Chondrocyte (in vitro differentiated cells): ENCODE measurements at regions not wholly inside any gene's neighbourhood (a gene's known extent, or its start where the extent isn't known, plus 50 kb on each side); places are given as distances from the start of the nearest gene placed in this dataset.
A peak's percentile ranks its signal among the peaks of the same experiment; 100 is the strongest.

Experiments used
- DNase-seq: peaks from one replicate; pipeline ENCODE4 v3.0.0; 2021; ENCODE audit warnings: mixed read lengths, low spot score
- H3K27ac Mint-ChIP-seq: one replicate; pipeline ENCODE4 v1.8.0; 2021; ENCODE audit warnings: mild to moderate bottlenecking, moderate library complexity, mixed read lengths; ENCODE audit not compliant: unreplicated experiment
- H3K27me3 Mint-ChIP-seq: 2 replicates; pipeline ENCODE4 v1.8.0; 2021; ENCODE audit warnings: low read depth, mixed read lengths
- H3K36me3 Mint-ChIP-seq: 2 replicates; pipeline ENCODE4 v1.8.0; 2021; ENCODE audit warnings: low read depth, mixed read lengths
- H3K4me1 Mint-ChIP-seq: 2 replicates; pipeline ENCODE4 v1.8.0; 2021; ENCODE audit warnings: low read depth, mild to moderate bottlenecking, mixed read lengths
- H3K4me3 Mint-ChIP-seq: one replicate; pipeline ENCODE4 v1.8.0; 2021; ENCODE audit warnings: mild to moderate bottlenecking, moderate library complexity, mixed read lengths; ENCODE audit not compliant: unreplicated experiment
- H3K9me3 Mint-ChIP-seq: 2 replicates; pipeline ENCODE4 v1.8.0; 2021; ENCODE audit warnings: low read depth, mixed read lengths
- TF ChIP-seq, protein P1 (sequence below): fragments of 200-600 bp; sonication (generic); IDR thresholded peaks from 2 replicates; pipeline ENCODE4 v1.5.0; 2021; ENCODE audit warnings: antibody characterized with exemption, mild to moderate bottlenecking, moderate library complexity

GRCh38 chr7:115683093-115683492 lies 347.5 kb downstream of the TFEC start:
- H3K36me3 Mint-ChIP-seq, result no peaks in the 10 kb centered on the region
- H3K4me3 Mint-ChIP-seq, result no peak overlapping the region

DNA sequence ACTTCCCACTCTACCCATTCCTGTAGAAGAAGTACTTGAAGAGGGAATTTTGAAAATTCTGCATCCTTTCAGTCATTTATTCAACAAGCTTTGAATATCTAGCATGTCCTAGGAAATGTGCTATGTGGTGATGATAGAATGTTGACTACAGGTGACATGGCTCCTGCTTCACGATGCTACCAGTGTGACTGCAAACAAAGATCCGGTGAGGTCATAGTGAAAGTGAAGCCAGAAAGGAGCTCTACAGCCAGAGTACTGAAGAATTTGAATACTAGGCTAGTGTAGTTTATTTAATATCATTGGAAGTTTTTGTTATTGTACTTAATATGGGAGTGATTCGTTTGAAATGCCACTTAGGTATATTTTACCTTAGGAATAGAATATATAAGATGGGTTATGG lies 348.1 kb downstream of the TFEC start:
- H3K27me3 Mint-ChIP-seq, result no peaks in the 10 kb centered on the region
- no peaks in the 10 kb centered on the region for H3K9me3 Mint-ChIP-seq
- DNase-seq, result no peak
- peaks cover 19% of the 10 kb centered on the region for H3K4me1 Mint-ChIP-seq
- H3K27ac Mint-ChIP-seq, result no peak overlapping the region
- TF ChIP-seq, protein P1, sequence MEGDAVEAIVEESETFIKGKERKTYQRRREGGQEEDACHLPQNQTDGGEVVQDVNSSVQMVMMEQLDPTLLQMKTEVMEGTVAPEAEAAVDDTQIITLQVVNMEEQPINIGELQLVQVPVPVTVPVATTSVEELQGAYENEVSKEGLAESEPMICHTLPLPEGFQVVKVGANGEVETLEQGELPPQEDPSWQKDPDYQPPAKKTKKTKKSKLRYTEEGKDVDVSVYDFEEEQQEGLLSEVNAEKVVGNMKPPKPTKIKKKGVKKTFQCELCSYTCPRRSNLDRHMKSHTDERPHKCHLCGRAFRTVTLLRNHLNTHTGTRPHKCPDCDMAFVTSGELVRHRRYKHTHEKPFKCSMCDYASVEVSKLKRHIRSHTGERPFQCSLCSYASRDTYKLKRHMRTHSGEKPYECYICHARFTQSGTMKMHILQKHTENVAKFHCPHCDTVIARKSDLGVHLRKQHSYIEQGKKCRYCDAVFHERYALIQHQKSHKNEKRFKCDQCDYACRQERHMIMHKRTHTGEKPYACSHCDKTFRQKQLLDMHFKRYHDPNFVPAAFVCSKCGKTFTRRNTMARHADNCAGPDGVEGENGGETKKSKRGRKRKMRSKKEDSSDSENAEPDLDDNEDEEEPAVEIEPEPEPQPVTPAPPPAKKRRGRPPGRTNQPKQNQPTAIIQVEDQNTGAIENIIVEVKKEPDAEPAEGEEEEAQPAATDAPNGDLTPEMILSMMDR, result no peak
- H3K36me3 Mint-ChIP-seq, result no peaks in the 10 kb centered on the region
- H3K4me3 Mint-ChIP-seq, result no peak overlapping the region

More at GRCh38 chr7:115683093-115683492, 347.5 kb downstream of the TFEC start:
- Mint-ChIP-seq H3K4me1 (peaks cover 13% of the 10 kb centered on the region), H3K27me3 (no peaks in the 10 kb centered on the region), H3K9me3 (no peaks in the 10 kb centered on the region), H3K27ac (no peak overlapping the region)
- TF ChIP-seq, protein P1, result no peak
- DNase-seq, result no peak

DNA sequence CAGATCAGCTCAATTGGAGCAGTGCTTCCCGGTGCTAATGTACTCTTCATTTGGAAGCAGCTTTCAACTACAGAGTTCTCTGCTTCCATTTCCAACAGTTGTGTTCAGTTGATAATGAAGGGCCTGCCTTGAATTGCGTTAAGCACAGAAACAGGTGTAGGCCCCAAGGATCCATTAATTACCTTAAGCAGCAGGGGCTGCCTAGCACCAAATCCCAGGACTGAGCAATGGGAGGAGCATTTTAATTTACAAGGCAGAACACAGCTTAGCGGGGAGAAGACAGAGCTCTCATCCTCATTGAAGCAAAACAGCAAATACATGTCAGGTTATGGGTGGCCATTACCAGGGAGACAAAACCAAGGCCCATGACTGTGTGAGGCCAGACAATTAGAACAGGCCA lies 349.6 kb downstream of the TFEC start:
- DNase-seq, result no peak
- TF ChIP-seq, protein P1, result no peak
- Mint-ChIP-seq H3K27ac (no peak overlapping the region), H3K27me3 (no peaks in the 10 kb centered on the region), H3K4me1 (peaks cover 21% of the 10 kb centered on the region), H3K9me3 (no peaks in the 10 kb centered on the region), H3K4me3 (no peak overlapping the region), H3K36me3 (no peaks in the 10 kb centered on the region)

DNA sequence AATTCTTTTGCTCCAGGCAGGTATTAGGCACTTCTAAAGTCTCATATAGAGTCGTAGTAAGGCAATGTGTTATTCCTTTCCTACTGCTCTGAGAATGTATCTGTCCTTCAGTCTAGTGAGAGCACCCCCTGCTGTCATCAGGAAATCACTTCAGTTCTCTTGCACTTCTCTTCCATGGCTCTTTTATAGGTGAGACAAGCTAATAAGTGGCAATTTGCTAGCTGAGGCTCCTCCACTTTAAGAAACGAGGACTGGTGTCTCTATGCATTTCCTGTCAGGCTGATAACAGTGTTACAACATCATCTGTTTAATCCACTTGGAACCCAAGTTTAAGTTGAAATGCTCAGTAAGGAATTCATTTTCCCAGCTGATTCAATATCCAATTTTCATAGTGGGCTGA lies 350.6 kb downstream of the TFEC start:
- Mint-ChIP-seq H3K4me1 (peaks cover 21% of the 10 kb centered on the region), H3K4me3 (no peak overlapping the region), H3K27ac (no peak overlapping the region), H3K27me3 (no peaks in the 10 kb centered on the region), H3K36me3 (no peaks in the 10 kb centered on the region), H3K9me3 (no peaks in the 10 kb centered on the region)
- no peak for DNase-seq
- TF ChIP-seq, protein P1, result peak; percentile 77

GRCh38 chr7:115679423-115679822 lies 351.1 kb downstream of the TFEC start:
- Mint-ChIP-seq H3K4me3 (no peak overlapping the region), H3K27ac (no peak overlapping the region), H3K36me3 (no peaks in the 10 kb centered on the region), H3K27me3 (no peaks in the 10 kb centered on the region), H3K9me3 (no peaks in the 10 kb centered on the region), H3K4me1 (peaks cover 21% of the 10 kb centered on the region)
- no peak for DNase-seq
- TF ChIP-seq, protein P1, result no peak
